GM12874 (cell line): ENCODE measurements at regions not wholly inside any gene's neighbourhood (a gene's known extent, or its start where the extent isn't known, plus 50 kb on each side); places are given as distances from the start of the nearest gene placed in this dataset.

ENCODE experiments used
- CTCF ChIP-seq: IDR thresholded peaks from 2 replicates; pipeline ENCODE4 v1.5.1; 2011; ENCODE audit warnings: low read depth, mild to moderate bottlenecking, control low read depth, low read length, moderate library complexity; ENCODE audit not compliant: insufficient read depth

- TF ChIP-seq CTCF, result no peak
Observed at GRCh38 chr3:177377166-177377565, 179.9 kb upstream of the TBL1XR1 start.

GRCh38 chr3:177378168-177378567, 180.9 kb upstream of the TBL1XR1 start:
- no peak for TF ChIP-seq CTCF

GRCh38 chr3:177379045-177379444, 181.8 kb upstream of the TBL1XR1 start:
- no peak for TF ChIP-seq CTCF

GRCh38 chr3:177381070-177381469, 183.8 kb upstream of the TBL1XR1 start:
- no peak for TF ChIP-seq CTCF

- TF ChIP-seq CTCF, result no peak
Observed at GRCh38 chr3:177382944-177383343, 185.7 kb upstream of the TBL1XR1 start.

- TF ChIP-seq CTCF, result no peak
Observed at GRCh38 chr3:177385186-177385585, 187.9 kb upstream of the TBL1XR1 start.

GRCh38 chr3:177385831-177386301, 188.6 kb upstream of the TBL1XR1 start:
- no peak for TF ChIP-seq CTCF

- TF ChIP-seq CTCF, result no peak
Observed at GRCh38 chr3:177388209-177388608, 190.9 kb upstream of the TBL1XR1 start.
